B cell (primary cell): ENCODE measurements at regions not wholly inside any gene's neighbourhood (a gene's known extent, or its start where the extent isn't known, plus 50 kb on each side); places are given as distances from the start of the nearest gene placed in this dataset.

Experiments
- ATAC-seq: fragments of 200-7000 bp; cut with Tn5 transposase; one replicate; pipeline ENCODE4 v1.10.0; 2021; ENCODE audit warnings: low read depth, mild to moderate bottlenecking, moderate number of reproducible peaks, moderate library complexity
- CTCF ChIA-PET: fragments of 350-600 bp; sonication (Branson Sonifier 250); formaldehyde crosslinking; loops from one replicate; lab custom pipeline; 2021; ENCODE audit warnings: antibody characterized with exemption, inconsistent platforms; lab: Charles Lee
- POLR2A ChIA-PET: fragments of 350-600 bp; sonication (Branson Sonifier 250); formaldehyde crosslinking; loops from one replicate; lab custom pipeline; 2021; ENCODE audit warnings: antibody characterized with exemption; lab: Charles Lee
- DNase-seq: peaks from one replicate; pipeline ENCODE4 v3.0.0; 2013
- H2AFZ ChIP-seq: 2 replicates; pipeline ENCODE4 v1.6.1; 2012; ENCODE audit warnings: mild to moderate bottlenecking, low read depth, low read length; ENCODE audit not compliant: insufficient read depth, poor library complexity, severe bottlenecking
- H3K27ac ChIP-seq, 2 donors: 1 replicate in 1 of 2; 2 replicates in 1 of 2; pipeline ENCODE4 v1.5.1; 2012 to 2013; ENCODE audit warnings: low read length in 2 of 2, mild to moderate bottlenecking in 2 of 2, moderate library complexity in 1 of 2
- H3K27me3 ChIP-seq, 4 experiments: fragments of 200-600 bp in 1 of 4; sonication (generic) in 1 of 4; replicated peaks in 1 of 4; 1 replicate in 2 of 4; 2 replicates in 2 of 4; pipeline versions ENCODE4 v1.6.1 to v1.7.0; 2013 to 2016; ENCODE audit warnings: low read length in 3 of 4, mild to moderate bottlenecking in 2 of 4, mixed read lengths in 1 of 4, moderate library complexity in 1 of 4; ENCODE audit not compliant: insufficient read depth in 4 of 4, control insufficient read depth in 3 of 4; ENCODE audit errors: control extremely low read depth in 1 of 4
- H3K36me3 ChIP-seq, 2 experiments: replicated peaks in 1 of 2; 1 replicate in 1 of 2; 2 replicates in 1 of 2; pipeline versions ENCODE4 v1.6.1 to v1.7.1; 2013; ENCODE audit warnings: low read length in 1 of 2; ENCODE audit not compliant: insufficient read depth in 2 of 2, control insufficient read depth in 1 of 2; ENCODE audit errors: control extremely low read depth in 1 of 2, extremely low read depth in 1 of 2
- H3K4me1 ChIP-seq, 2 donors: fragments of 200-600 bp in 1 of 2; sonication (generic) in 1 of 2; 1 replicate in 1 of 2; 2 replicates in 1 of 2; pipeline versions ENCODE4 v1.5.1 to v1.6.1; 2013 to 2017; ENCODE audit warnings: low read length in 2 of 2; ENCODE audit not compliant: control insufficient read depth in 2 of 2, insufficient read depth in 2 of 2
- H3K4me2 ChIP-seq: replicated peaks from 2 replicates; pipeline ENCODE3; 2012; ENCODE audit warnings: mild to moderate bottlenecking, low read depth, low read length; ENCODE audit not compliant: poor library complexity, severe bottlenecking
- H3K4me3 ChIP-seq, 5 experiments: fragments of 200-600 bp in 1 of 5; sonication (generic) in 1 of 5; 1 replicate in 3 of 5; 2 replicates in 2 of 5; pipeline versions ENCODE4 v1.5.1 to v1.7.0; 2011 to 2016; ENCODE audit warnings: low read length in 4 of 5, mild to moderate bottlenecking in 4 of 5, low read depth in 2 of 5, control low read depth in 1 of 5, moderate library complexity in 1 of 5; ENCODE audit not compliant: insufficient read depth in 1 of 5; ENCODE audit errors: control extremely low read depth in 1 of 5, extremely low read depth in 1 of 5
- H3K79me2 ChIP-seq: fragments of 200-600 bp; sonication (generic); one replicate; pipeline ENCODE4 v1.6.0; 2016; ENCODE audit warnings: low read length; ENCODE audit not compliant: control insufficient read depth, insufficient read depth
- H3K9ac ChIP-seq: fragments of 200-600 bp; sonication (generic); 2 replicates; pipeline ENCODE4 v1.6.1; 2017; ENCODE audit warnings: mild to moderate bottlenecking, low read length, moderate library complexity
- H3K9me3 ChIP-seq, 3 donors: one replicate each; pipeline versions ENCODE4 v1.6.1 to v1.7.1; 2013; ENCODE audit warnings: low read length in 2 of 3; ENCODE audit not compliant: control insufficient read depth in 2 of 3, insufficient read depth in 1 of 3; ENCODE audit errors: control extremely low read depth in 1 of 3
- H4K20me1 ChIP-seq: 2 replicates; pipeline ENCODE4 v1.6.0; 2012; ENCODE audit warnings: mild to moderate bottlenecking, low read length; ENCODE audit not compliant: insufficient read depth, control insufficient read depth, poor library complexity, severe bottlenecking
- H3K27ac Mint-ChIP-seq: one replicate; pipeline ENCODE4 v1.8.0; 2021; ENCODE audit warnings: mixed read lengths
- H3K27me3 Mint-ChIP-seq: one replicate; pipeline ENCODE4 v1.8.0; 2021; ENCODE audit warnings: mixed read lengths
- H3K4me1 Mint-ChIP-seq: one replicate; pipeline ENCODE4 v1.8.0; 2021; ENCODE audit warnings: mixed read lengths
- H3K4me3 Mint-ChIP-seq: one replicate; pipeline ENCODE4 v1.8.0; 2021; ENCODE audit warnings: mixed read lengths
- H3K9me3 Mint-ChIP-seq: one replicate; pipeline ENCODE4 v1.8.0; 2022; ENCODE audit warnings: mixed read lengths; ENCODE audit not compliant: insufficient read depth
- EZH2 ChIP-seq: IDR thresholded peaks from 2 replicates; pipeline ENCODE4 v1.6.1; 2012; ENCODE audit warnings: borderline replicate concordance, low read depth, mild to moderate bottlenecking, moderate library complexity, low read length; ENCODE audit not compliant: insufficient read depth, poor library complexity, severe bottlenecking
- WGBS: methylation state at CpG from one replicate; pipeline ENCODE4 v1.1.5; 2013; ENCODE audit warnings: missing lambda C conversion rate; ENCODE audit not compliant: insufficient coverage; 5-methylcytosine and 5-hydroxymethylcytosine counted together
- intact Hi-C: fragments of 100-400 bp; cut with micrococcal nuclease; formaldehyde crosslinking; loops from one replicate; pipeline ENCODE4 v1.10.0; 2022
- TF ChIP-seq, protein P1 (sequence below): fragments of 200-600 bp; IDR thresholded peaks from one replicate; pipeline ENCODE4 v1.8.0; 2022; ENCODE audit warnings: antibody characterized with exemption, mild to moderate bottlenecking

DNA sequence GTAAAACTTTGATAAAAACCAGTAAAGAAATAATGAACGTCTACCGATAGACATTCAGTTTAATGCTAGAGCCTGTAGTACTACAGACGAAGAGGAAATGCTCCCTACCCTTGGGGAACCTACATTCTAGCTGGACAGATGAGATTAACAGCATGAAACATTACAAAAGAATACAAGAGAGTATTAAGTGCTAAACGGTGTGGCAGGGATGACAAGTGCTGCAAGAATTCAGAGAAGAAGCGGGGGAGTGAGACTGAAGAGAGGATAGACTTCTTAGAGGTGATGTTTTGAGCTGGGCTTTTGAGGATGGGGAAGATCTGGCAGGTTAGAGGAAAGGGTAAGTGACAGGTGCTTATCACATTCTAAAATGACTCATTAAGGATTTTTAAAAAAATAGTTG is 52.6 kb upstream of the ESX1 start:
- Mint-ChIP-seq H3K9me3 (no peaks in the 10 kb centered on the region), H3K27ac (no peak overlapping the region), H3K27me3 (no peaks in the 10 kb centered on the region), H3K4me1 (no peaks in the 10 kb centered on the region), H3K4me3 (no peak overlapping the region)
- ATAC-seq (no peak), DNase-seq (no peak)
- H3K9me3 ChIP-seq = no peaks in the 10 kb centered on the region
- TF ChIP-seq EZH2 = no peak
- TF ChIP-seq, protein P1, sequence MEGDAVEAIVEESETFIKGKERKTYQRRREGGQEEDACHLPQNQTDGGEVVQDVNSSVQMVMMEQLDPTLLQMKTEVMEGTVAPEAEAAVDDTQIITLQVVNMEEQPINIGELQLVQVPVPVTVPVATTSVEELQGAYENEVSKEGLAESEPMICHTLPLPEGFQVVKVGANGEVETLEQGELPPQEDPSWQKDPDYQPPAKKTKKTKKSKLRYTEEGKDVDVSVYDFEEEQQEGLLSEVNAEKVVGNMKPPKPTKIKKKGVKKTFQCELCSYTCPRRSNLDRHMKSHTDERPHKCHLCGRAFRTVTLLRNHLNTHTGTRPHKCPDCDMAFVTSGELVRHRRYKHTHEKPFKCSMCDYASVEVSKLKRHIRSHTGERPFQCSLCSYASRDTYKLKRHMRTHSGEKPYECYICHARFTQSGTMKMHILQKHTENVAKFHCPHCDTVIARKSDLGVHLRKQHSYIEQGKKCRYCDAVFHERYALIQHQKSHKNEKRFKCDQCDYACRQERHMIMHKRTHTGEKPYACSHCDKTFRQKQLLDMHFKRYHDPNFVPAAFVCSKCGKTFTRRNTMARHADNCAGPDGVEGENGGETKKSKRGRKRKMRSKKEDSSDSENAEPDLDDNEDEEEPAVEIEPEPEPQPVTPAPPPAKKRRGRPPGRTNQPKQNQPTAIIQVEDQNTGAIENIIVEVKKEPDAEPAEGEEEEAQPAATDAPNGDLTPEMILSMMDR = no peak
- no peak overlapping the region for H3K4me3 ChIP-seq
- H2AFZ ChIP-seq = no peak overlapping the region
- no peaks in the 10 kb centered on the region for H3K4me1 ChIP-seq
- no peaks in the 10 kb centered on the region for H3K79me2 ChIP-seq
- H3K9ac ChIP-seq = no peak overlapping the region
- WGBS = 86% methylated on average over 1 of the region's 5 CpGs
- no peaks in the 10 kb centered on the region for H3K27me3 ChIP-seq
- no peak overlapping the region for H3K4me2 ChIP-seq
- H4K20me1 ChIP-seq = no peaks in the 10 kb centered on the region
- no peak overlapping the region for H3K27ac ChIP-seq
- ChIA-PET CTCF (no interaction called here), POLR2A (no interaction called here)
- H3K36me3 ChIP-seq = no peaks in the 10 kb centered on the region
- intact Hi-C loops = no loop called here

DNA sequence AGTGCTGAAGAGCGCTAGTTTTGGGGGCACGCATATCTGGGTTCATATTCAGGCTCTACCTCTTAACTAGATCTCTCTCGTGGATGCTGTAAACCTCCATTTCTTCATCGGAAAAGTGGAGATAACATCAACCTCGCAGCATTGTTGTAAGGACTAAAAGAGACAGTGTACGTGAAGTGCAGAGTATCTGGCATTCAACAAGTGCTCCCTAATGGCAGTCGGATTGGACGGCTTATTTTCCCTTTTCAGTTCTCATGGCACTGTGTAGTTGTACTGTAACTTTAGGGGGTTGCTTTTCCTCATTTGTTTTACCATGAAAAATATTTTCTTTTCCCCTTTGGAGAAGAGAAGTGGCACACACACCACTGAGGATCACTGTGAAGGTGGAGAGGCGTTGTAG is 51.4 kb upstream of the ESX1 start:
- Mint-ChIP-seq H3K9me3 (no peaks in the 10 kb centered on the region), H3K4me1 (no peaks in the 10 kb centered on the region), H3K27ac (no peak overlapping the region), H3K4me3 (no peak overlapping the region), H3K27me3 (no peaks in the 10 kb centered on the region)
- no peak overlapping the region for H3K9ac ChIP-seq
- H3K9me3 ChIP-seq = no peaks in the 10 kb centered on the region
- H2AFZ ChIP-seq = no peak overlapping the region
- 100% methylated on average over 1 of the region's 9 CpGs for WGBS
- no peaks in the 10 kb centered on the region for H3K4me1 ChIP-seq
- POLR2A ChIA-PET = no interaction called here
- H4K20me1 ChIP-seq = no peaks in the 10 kb centered on the region
- no peak for TF ChIP-seq EZH2
- TF ChIP-seq, protein P1 = no peak
- H3K36me3 ChIP-seq = no peaks in the 10 kb centered on the region
- ATAC-seq (no peak), DNase-seq (no peak)
- CTCF ChIA-PET = no interaction called here
- H3K4me3 ChIP-seq = no peak overlapping the region
- no peaks in the 10 kb centered on the region for H3K79me2 ChIP-seq
- H3K27me3 ChIP-seq = no peaks in the 10 kb centered on the region
- H3K4me2 ChIP-seq = no peak overlapping the region
- intact Hi-C loops = no loop called here
- no peak overlapping the region for H3K27ac ChIP-seq
